ENCODE measurements at regions not wholly inside any gene's neighbourhood (a gene's known extent, or its start where the extent isn't known, plus 50 kb on each side); places are given as distances from the start of the nearest gene placed in this dataset.

DNA sequence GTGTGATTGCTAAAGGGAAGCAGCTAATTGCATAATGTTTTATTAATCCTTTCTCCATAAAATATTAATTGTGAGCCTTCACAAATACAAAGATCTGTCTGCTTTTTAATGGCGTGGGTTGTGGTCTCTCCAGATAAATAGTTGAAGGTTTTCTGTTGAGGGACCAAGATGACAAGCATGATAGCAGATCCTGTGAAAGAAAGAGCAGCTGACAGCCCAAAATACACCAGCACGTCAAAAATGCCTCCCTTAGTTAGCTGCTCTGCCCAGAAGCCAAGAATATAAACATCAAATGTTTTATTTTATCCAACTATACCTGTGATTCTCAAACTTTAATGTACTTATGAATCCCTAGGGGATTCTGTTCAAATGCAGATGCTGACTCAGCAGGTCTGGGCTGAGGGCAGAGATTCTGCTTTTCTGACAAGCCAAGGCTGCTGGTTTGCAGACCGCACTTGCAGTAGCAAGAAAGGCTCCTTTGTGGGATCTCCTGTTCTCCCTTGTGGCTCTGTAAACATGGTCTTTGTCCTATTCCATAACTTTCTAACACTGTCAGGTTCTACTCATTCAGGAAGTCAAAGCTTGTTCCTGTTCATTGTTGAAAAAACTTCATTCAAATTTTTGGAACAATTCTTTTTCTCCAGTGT is 119.1 kb upstream of the SLC25A36 start:
- TF ChIP-seq, protein P1, sequence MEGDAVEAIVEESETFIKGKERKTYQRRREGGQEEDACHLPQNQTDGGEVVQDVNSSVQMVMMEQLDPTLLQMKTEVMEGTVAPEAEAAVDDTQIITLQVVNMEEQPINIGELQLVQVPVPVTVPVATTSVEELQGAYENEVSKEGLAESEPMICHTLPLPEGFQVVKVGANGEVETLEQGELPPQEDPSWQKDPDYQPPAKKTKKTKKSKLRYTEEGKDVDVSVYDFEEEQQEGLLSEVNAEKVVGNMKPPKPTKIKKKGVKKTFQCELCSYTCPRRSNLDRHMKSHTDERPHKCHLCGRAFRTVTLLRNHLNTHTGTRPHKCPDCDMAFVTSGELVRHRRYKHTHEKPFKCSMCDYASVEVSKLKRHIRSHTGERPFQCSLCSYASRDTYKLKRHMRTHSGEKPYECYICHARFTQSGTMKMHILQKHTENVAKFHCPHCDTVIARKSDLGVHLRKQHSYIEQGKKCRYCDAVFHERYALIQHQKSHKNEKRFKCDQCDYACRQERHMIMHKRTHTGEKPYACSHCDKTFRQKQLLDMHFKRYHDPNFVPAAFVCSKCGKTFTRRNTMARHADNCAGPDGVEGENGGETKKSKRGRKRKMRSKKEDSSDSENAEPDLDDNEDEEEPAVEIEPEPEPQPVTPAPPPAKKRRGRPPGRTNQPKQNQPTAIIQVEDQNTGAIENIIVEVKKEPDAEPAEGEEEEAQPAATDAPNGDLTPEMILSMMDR (IDR thresholded peaks at IDR 0.05; ENCODE audit: low read depth, low read length, poor library complexity, severe bottlenecking) = no peak
- no peak for TF ChIP-seq EZH2phosphoT487 (IDR thresholded peaks at IDR 0.05; ENCODE audit: borderline replicate concordance, low read length)

All from DOHH2 (cell line).